SK-N-SH (cell line): ENCODE measurements at regions not wholly inside any gene's neighbourhood (a gene's known extent, or its start where the extent isn't known, plus 50 kb on each side); places are given as distances from the start of the nearest gene placed in this dataset.

ENCODE experiments used
- CTCF ChIA-PET: fragments of 300-600, 350-600 bp; formaldehyde crosslinking; extraction: SDS; loops from one replicate; lab custom pipeline; 2021; lab: Yijun Ruan, JAX
- POLR2A ChIA-PET: fragments of 350-600 bp; sonication (Branson Sonifier 250); formaldehyde crosslinking; extraction: SDS; loops from one replicate; lab custom pipeline; 2020; ENCODE audit warnings: antibody characterized with exemption, inconsistent platforms; lab: Yijun Ruan, JAX
- DNase-seq: peaks from one replicate; pipeline ENCODE4 v3.0.0; 2012
- H2AFZ ChIP-seq: fragments of 200-600 bp; sonication (generic); 2 replicates; pipeline ENCODE4 v1.8.1; 2016; ENCODE audit warnings: antibody characterized with exemption, mild to moderate bottlenecking, low read depth
- H3F3A ChIP-seq: fragments of 200-600 bp; sonication (generic); replicated peaks from 2 replicates; pipeline ENCODE3; 2016; ENCODE audit warnings: antibody characterized with exemption, mild to moderate bottlenecking; ENCODE audit not compliant: insufficient read depth
- H3K27ac ChIP-seq, 2 experiments: fragments of 200-500 bp in 1 of 2; fragments of 200-600 bp in 1 of 2; sonication (Bioruptor generic) in 1 of 2; sonication (generic), shearing (Covaris generic) in 1 of 2; 2 replicates each; pipeline versions ENCODE4 v1.5.1 to v1.6.1; 2014 to 2016; ENCODE audit warnings: low read depth in 2 of 2, inconsistent platforms in 1 of 2, low read length in 1 of 2, mild to moderate bottlenecking in 1 of 2, mixed read lengths in 1 of 2
- H3K27me3 ChIP-seq: fragments of 200-600 bp; sonication (generic), shearing (Covaris generic); 2 replicates; pipeline ENCODE4 v1.6.1; 2016; ENCODE audit warnings: mixed run types; ENCODE audit not compliant: insufficient read depth
- H3K36me3 ChIP-seq, 2 experiments: fragments of 200-500 bp in 1 of 2; fragments of 200-600 bp in 1 of 2; sonication (Bioruptor generic) in 1 of 2; sonication (generic) in 1 of 2; replicated peaks in 1 of 2; 2 replicates each; pipeline versions ENCODE3 to v1.5.1; 2014 to 2016; ENCODE audit warnings: low read length in 1 of 2, mild to moderate bottlenecking in 1 of 2; ENCODE audit not compliant: insufficient read depth in 2 of 2, control insufficient read depth in 1 of 2
- H3K4me1 ChIP-seq, 2 experiments: fragments of 200-500 bp in 1 of 2; fragments of 200-600 bp in 1 of 2; sonication (Bioruptor generic) in 1 of 2; sonication (generic), shearing (Covaris generic) in 1 of 2; 2 replicates each; pipeline versions ENCODE4 v1.5.1 to v1.6.1; 2014 to 2016; ENCODE audit warnings: low read depth in 1 of 2, low read length in 1 of 2, mixed run types in 1 of 2; ENCODE audit not compliant: insufficient read depth in 2 of 2, control insufficient read depth in 1 of 2
- H3K4me2 ChIP-seq: fragments of 200-600 bp; sonication (generic), shearing (Covaris generic); 2 replicates; pipeline ENCODE4 v1.6.1; 2017; ENCODE audit warnings: mixed run types
- H3K4me3 ChIP-seq, 2 experiments: fragments of 200-500 bp in 1 of 2; fragments of 200-600 bp in 1 of 2; sonication (Bioruptor generic) in 1 of 2; sonication (generic), shearing (Covaris generic) in 1 of 2; 2 replicates each; pipeline versions ENCODE4 v1.5.1 to v1.8.1; 2014 to 2016; ENCODE audit warnings: low read depth in 2 of 2, inconsistent platforms in 1 of 2, low read length in 1 of 2, mild to moderate bottlenecking in 1 of 2, mixed read lengths in 1 of 2, moderate library complexity in 1 of 2
- H3K79me2 ChIP-seq: fragments of 200-600 bp; sonication (generic); 2 replicates; pipeline ENCODE4 v1.8.1; 2017; ENCODE audit warnings: mild to moderate bottlenecking; ENCODE audit not compliant: insufficient read depth
- H3K9ac ChIP-seq: fragments of 200-600 bp; sonication (generic); 2 replicates; pipeline ENCODE4 v1.6.1; 2017; ENCODE audit warnings: mixed run types
- H3K9me2 ChIP-seq: fragments of 200-600 bp; sonication (generic); 2 replicates; pipeline ENCODE4 v1.6.1; 2017; ENCODE audit warnings: mixed run types
- H3K9me3 ChIP-seq: fragments of 200-600 bp; sonication (generic); 2 replicates; pipeline ENCODE4 v1.6.1; 2017; ENCODE audit warnings: mixed run types, mild to moderate bottlenecking, moderate library complexity
- H4K20me1 ChIP-seq: fragments of 200-600 bp; sonication (generic); 2 replicates; pipeline ENCODE4 v1.6.1; 2017; ENCODE audit warnings: mild to moderate bottlenecking, mixed run types; ENCODE audit not compliant: insufficient read depth
- ELF1 ChIP-seq: IDR thresholded peaks from 2 replicates; pipeline ENCODE4 v1.4.0; 2012
- EP300 ChIP-seq, 2 experiments: IDR thresholded peaks; 2 replicates each; pipeline versions ENCODE4 v1.4.0 to v1.6.1; 2012; ENCODE audit warnings: borderline replicate concordance in 1 of 2, low read depth in 1 of 2, low read length in 1 of 2
- FOSL2 ChIP-seq: IDR thresholded peaks from 2 replicates; pipeline ENCODE4 v1.4.0; 2012; ENCODE audit warnings: low read depth, mild to moderate bottlenecking, moderate library complexity, borderline replicate concordance
- FOXM1 ChIP-seq: IDR thresholded peaks from 2 replicates; pipeline ENCODE4 v1.4.0; 2012; ENCODE audit warnings: low read depth, mild to moderate bottlenecking
- GABPA ChIP-seq: IDR thresholded peaks from 2 replicates; pipeline ENCODE4 v1.4.0; 2012; ENCODE audit warnings: low read depth, mild to moderate bottlenecking
- GATA2 ChIP-seq: sonication (generic); formaldehyde crosslinking; IDR thresholded peaks from 2 replicates; pipeline ENCODE4 v1.5.0; 2020; ENCODE audit warnings: mild to moderate bottlenecking, missing genetic modification reagents
- JUND ChIP-seq: IDR thresholded peaks from 2 replicates; pipeline ENCODE4 v1.4.0; 2012
- MEF2A ChIP-seq: IDR thresholded peaks from 2 replicates; pipeline ENCODE4 v1.4.0; 2012; ENCODE audit warnings: low read depth, borderline replicate concordance
- NFIC ChIP-seq: IDR thresholded peaks from 2 replicates; pipeline ENCODE4 v1.4.0; 2012; ENCODE audit warnings: borderline replicate concordance
- NRF1 ChIP-seq: IDR thresholded peaks from 2 replicates; pipeline ENCODE4 v1.6.1; 2012; ENCODE audit warnings: low read depth, mild to moderate bottlenecking, low read length
- RFX5 ChIP-seq: IDR thresholded peaks from 2 replicates; pipeline ENCODE4 v1.6.1; 2012; ENCODE audit warnings: mild to moderate bottlenecking, improper control_type of control experiment, low read length
- TAF1 ChIP-seq: IDR thresholded peaks from 2 replicates; pipeline ENCODE4 v1.6.1; 2012; ENCODE audit warnings: low read depth, mild to moderate bottlenecking, low read length, moderate library complexity, borderline replicate concordance
- TCF12 ChIP-seq: IDR thresholded peaks from 2 replicates; pipeline ENCODE4 v1.4.0; 2012
- TEAD4 ChIP-seq: IDR thresholded peaks from 2 replicates; pipeline ENCODE4 v1.4.0; 2012; ENCODE audit warnings: mild to moderate bottlenecking, borderline replicate concordance; ENCODE audit not compliant: insufficient read depth
- YY1 ChIP-seq: IDR thresholded peaks from 2 replicates; pipeline ENCODE4 v1.4.0; 2012; ENCODE audit warnings: low read depth, mild to moderate bottlenecking
- WGBS: methylation state at CpG from one replicate; pipeline ENCODE4 v1.1.6; 2017; ENCODE audit warnings: low lambda C conversion rate; 5-methylcytosine and 5-hydroxymethylcytosine counted together
- TF ChIP-seq, protein P1 (sequence below): IDR thresholded peaks from 2 replicates; pipeline ENCODE4 v1.4.0; 2012; ENCODE audit warnings: low read depth
- TF ChIP-seq, protein P2 (sequence below): fragments of 150-350 bp; IDR thresholded peaks from 2 replicates; pipeline ENCODE4 v1.6.1; 2017; ENCODE audit warnings: antibody characterized with exemption, low read length, low read depth, borderline replicate concordance
- TF ChIP-seq, protein P3 (sequence below): fragments of 200-600 bp; sonication (generic); IDR thresholded peaks from 2 replicates; pipeline ENCODE4 v1.6.1; 2017; ENCODE audit warnings: antibody characterized with exemption, mild to moderate bottlenecking, moderate library complexity
- TF ChIP-seq, protein P4 (sequence below): IDR thresholded peaks from 2 replicates; pipeline ENCODE4 v1.6.1; 2012; ENCODE audit warnings: mild to moderate bottlenecking, low read depth, low read length, moderate library complexity
- TF ChIP-seq, protein P5 (sequence below): IDR thresholded peaks from 2 replicates; pipeline ENCODE4 v1.4.0; 2012; ENCODE audit warnings: low read depth, borderline replicate concordance

DNA sequence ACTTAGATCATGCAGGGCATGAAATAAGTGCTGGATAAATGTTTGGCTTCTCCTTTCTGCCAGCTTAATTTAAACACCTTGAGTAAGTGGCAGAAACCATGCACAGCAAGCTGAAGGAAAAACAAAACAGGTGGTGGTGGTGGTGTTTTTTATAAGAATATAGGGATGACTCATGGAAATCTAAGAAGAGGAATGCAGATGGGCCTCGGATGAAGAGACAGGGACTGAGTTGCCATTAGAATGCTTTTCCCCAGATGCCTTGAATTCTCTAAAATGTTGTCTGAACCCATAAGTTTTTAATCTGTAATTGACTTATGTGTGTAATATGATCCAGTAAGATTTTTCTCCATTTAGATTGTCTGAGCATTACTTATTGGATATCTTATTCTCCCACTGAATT lies 93.1 kb upstream of the ZDHHC17 start (continued):
- TF ChIP-seq, protein P1, sequence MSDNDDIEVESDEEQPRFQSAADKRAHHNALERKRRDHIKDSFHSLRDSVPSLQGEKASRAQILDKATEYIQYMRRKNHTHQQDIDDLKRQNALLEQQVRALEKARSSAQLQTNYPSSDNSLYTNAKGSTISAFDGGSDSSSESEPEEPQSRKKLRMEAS = 0 out of 2 replicates have a peak, but pooled peaks have one; percentile 12
- no peak for TF ChIP-seq FOXM1
- TF ChIP-seq ELF1 = no peak
- TF ChIP-seq, protein P2, sequence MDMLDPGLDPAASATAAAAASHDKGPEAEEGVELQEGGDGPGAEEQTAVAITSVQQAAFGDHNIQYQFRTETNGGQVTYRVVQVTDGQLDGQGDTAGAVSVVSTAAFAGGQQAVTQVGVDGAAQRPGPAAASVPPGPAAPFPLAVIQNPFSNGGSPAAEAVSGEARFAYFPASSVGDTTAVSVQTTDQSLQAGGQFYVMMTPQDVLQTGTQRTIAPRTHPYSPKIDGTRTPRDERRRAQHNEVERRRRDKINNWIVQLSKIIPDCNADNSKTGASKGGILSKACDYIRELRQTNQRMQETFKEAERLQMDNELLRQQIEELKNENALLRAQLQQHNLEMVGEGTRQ = no peak
- TF ChIP-seq GATA2 (CRISPR knock-in tag) = no peak
- TF ChIP-seq EP300 (IDR thresholded peaks at IDR 0.05; ENCODE audit: borderline replicate concordance in 1 of 2, low read depth in 1 of 2, low read length in 1 of 2) = peak in 1 of 2 experiments; percentile 51; a peak in 1 of 4 replicates
- TF ChIP-seq JUND = peak; percentile 55
- no peak for TF ChIP-seq RFX5

DNA sequence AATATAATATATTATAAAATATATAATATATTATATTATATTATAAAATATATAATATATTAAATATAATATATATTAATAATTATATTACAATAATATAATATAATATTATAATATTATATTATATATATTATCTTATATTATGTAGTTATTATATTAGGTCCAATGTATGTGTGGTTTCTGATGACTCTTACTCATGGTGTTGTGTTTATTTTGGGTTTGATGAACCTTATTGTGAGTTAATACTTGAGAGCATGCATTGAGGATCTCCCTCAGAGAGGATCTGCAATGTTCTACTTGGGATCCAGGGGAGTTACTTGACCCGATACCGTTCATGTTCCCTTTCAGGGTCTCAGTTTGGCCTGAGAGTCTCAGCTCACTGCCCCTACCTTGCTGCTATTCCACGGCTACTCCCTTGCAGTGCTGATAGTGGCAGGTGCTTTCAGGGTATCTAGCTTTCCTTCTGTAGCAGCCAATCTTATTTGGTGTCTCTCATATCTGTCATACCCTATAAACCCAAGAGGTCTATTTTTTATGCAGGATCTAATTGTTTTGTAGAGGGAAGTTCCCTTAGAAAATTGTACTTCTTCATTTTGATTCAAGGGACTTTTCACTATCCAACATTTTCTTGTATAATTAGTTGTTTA lies 89.1 kb upstream of the ZDHHC17 start:
- CTCF ChIA-PET = no interaction called here
- Histone ChIP-seq H4K20me1 (no peaks in the 10 kb centered on the region), H3K9me3 (no peaks in the 10 kb centered on the region; the same call in 1 of the 2 replicates), H3K4me2 (no peak overlapping the region), H3K4me1 (no peaks in the 10 kb centered on the region; a peak in 1 of 4 replicates), H3K9me2 (no peaks in the 10 kb centered on the region), H3K4me3 (no peak overlapping the region), H3K27ac (no peak overlapping the region), H3K9ac (no peak overlapping the region)
- TF ChIP-seq, protein P3, sequence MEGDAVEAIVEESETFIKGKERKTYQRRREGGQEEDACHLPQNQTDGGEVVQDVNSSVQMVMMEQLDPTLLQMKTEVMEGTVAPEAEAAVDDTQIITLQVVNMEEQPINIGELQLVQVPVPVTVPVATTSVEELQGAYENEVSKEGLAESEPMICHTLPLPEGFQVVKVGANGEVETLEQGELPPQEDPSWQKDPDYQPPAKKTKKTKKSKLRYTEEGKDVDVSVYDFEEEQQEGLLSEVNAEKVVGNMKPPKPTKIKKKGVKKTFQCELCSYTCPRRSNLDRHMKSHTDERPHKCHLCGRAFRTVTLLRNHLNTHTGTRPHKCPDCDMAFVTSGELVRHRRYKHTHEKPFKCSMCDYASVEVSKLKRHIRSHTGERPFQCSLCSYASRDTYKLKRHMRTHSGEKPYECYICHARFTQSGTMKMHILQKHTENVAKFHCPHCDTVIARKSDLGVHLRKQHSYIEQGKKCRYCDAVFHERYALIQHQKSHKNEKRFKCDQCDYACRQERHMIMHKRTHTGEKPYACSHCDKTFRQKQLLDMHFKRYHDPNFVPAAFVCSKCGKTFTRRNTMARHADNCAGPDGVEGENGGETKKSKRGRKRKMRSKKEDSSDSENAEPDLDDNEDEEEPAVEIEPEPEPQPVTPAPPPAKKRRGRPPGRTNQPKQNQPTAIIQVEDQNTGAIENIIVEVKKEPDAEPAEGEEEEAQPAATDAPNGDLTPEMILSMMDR = no peak
- TF ChIP-seq GATA2 (CRISPR knock-in tag) (no peak), TCF12 (no peak), ELF1 (no peak), NFIC (no peak), GABPA (no peak), TAF1 (no peak), NRF1 (no peak), YY1 (no peak), EP300 (IDR thresholded peaks at IDR 0.05; ENCODE audit: borderline replicate concordance in 1 of 2, low read depth in 1 of 2, low read length in 1 of 2) (no peak), MEF2A (no peak), RFX5 (no peak), FOSL2 (no peak), TEAD4 (no peak)
- TF ChIP-seq, protein P4, sequence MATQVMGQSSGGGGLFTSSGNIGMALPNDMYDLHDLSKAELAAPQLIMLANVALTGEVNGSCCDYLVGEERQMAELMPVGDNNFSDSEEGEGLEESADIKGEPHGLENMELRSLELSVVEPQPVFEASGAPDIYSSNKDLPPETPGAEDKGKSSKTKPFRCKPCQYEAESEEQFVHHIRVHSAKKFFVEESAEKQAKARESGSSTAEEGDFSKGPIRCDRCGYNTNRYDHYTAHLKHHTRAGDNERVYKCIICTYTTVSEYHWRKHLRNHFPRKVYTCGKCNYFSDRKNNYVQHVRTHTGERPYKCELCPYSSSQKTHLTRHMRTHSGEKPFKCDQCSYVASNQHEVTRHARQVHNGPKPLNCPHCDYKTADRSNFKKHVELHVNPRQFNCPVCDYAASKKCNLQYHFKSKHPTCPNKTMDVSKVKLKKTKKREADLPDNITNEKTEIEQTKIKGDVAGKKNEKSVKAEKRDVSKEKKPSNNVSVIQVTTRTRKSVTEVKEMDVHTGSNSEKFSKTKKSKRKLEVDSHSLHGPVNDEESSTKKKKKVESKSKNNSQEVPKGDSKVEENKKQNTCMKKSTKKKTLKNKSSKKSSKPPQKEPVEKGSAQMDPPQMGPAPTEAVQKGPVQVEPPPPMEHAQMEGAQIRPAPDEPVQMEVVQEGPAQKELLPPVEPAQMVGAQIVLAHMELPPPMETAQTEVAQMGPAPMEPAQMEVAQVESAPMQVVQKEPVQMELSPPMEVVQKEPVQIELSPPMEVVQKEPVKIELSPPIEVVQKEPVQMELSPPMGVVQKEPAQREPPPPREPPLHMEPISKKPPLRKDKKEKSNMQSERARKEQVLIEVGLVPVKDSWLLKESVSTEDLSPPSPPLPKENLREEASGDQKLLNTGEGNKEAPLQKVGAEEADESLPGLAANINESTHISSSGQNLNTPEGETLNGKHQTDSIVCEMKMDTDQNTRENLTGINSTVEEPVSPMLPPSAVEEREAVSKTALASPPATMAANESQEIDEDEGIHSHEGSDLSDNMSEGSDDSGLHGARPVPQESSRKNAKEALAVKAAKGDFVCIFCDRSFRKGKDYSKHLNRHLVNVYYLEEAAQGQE = no peak
- TF ChIP-seq, protein P1 = no peak
- TF ChIP-seq, protein P5, sequence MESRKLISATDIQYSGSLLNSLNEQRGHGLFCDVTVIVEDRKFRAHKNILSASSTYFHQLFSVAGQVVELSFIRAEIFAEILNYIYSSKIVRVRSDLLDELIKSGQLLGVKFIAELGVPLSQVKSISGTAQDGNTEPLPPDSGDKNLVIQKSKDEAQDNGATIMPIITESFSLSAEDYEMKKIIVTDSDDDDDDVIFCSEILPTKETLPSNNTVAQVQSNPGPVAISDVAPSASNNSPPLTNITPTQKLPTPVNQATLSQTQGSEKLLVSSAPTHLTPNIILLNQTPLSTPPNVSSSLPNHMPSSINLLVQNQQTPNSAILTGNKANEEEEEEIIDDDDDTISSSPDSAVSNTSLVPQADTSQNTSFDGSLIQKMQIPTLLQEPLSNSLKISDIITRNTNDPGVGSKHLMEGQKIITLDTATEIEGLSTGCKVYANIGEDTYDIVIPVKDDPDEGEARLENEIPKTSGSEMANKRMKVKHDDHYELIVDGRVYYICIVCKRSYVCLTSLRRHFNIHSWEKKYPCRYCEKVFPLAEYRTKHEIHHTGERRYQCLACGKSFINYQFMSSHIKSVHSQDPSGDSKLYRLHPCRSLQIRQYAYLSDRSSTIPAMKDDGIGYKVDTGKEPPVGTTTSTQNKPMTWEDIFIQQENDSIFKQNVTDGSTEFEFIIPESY = no peak
- TF ChIP-seq, all 33 proteins: peak for 0
- no peak overlapping the region for H2AFZ ChIP-seq
- peaks cover 14% of the 10 kb centered on the region for H3F3A ChIP-seq
- H3K79me2 ChIP-seq = no peaks in the 10 kb centered on the region
- POLR2A ChIA-PET = no interaction called here
- no peaks in the 10 kb centered on the region for H3K27me3 ChIP-seq
- no peak for DNase-seq
- 85% methylated on average over 3 of the region's 3 CpGs for WGBS
- no peaks in the 10 kb centered on the region for H3K36me3 ChIP-seq
